Breast epithelium (tissue), 3 donors: ENCODE measurements at regions not wholly inside any gene's neighbourhood (a gene's known extent, or its start where the extent isn't known, plus 50 kb on each side); places are given as distances from the start of the nearest gene placed in this dataset.

Experiments
- POLR2A ChIP-seq: fragments of 450-650 bp; IDR thresholded peaks from one replicate; pipeline ENCODE4 v1.6.1; 2016; ENCODE audit warnings: antibody characterized with exemption, mild to moderate bottlenecking, moderate library complexity
- TF ChIP-seq, protein P1 (sequence below), 3 donors: fragments of 450-650 bp; IDR thresholded peaks; one replicate each; pipeline ENCODE4 v1.5.1; 2016 to 2017; ENCODE audit warnings: antibody characterized with exemption in 3 of 3, mild to moderate bottlenecking in 3 of 3, moderate library complexity in 3 of 3

DNA sequence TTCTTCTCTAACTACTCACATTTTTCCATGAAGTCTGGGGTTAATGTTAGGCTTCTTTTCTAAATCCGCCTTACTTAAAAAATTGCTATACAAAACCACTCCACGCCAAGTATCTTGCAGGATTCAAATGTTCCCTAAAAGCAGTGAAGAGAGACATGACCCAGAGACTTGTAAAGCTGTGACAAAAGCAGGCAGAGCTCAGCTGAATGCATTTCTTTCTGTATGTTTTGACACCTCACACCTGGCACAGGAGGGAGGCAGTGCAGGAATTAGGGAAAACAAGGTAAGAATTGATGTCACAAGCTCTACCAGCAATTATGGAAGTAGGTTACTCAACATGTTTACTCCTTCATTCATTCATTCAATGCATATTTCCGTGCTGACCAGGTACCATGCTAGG is 295.0 kb downstream of the RPAP3 start:
- no peak for TF ChIP-seq POLR2A
- TF ChIP-seq, protein P1, sequence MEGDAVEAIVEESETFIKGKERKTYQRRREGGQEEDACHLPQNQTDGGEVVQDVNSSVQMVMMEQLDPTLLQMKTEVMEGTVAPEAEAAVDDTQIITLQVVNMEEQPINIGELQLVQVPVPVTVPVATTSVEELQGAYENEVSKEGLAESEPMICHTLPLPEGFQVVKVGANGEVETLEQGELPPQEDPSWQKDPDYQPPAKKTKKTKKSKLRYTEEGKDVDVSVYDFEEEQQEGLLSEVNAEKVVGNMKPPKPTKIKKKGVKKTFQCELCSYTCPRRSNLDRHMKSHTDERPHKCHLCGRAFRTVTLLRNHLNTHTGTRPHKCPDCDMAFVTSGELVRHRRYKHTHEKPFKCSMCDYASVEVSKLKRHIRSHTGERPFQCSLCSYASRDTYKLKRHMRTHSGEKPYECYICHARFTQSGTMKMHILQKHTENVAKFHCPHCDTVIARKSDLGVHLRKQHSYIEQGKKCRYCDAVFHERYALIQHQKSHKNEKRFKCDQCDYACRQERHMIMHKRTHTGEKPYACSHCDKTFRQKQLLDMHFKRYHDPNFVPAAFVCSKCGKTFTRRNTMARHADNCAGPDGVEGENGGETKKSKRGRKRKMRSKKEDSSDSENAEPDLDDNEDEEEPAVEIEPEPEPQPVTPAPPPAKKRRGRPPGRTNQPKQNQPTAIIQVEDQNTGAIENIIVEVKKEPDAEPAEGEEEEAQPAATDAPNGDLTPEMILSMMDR (IDR thresholded peaks at IDR 0.05): no peak
